Activated CD8-positive, alpha-beta T cell treated with anti-CD3 and anti-CD28 coated beads, Interleukin-2, amount 10 ng/mL, durations not matched to agents 7 days and 5 days (primary cell): ENCODE measurements at regions not wholly inside any gene's neighbourhood (a gene's known extent, or its start where the extent isn't known, plus 50 kb on each side); places are given as distances from the start of the nearest gene placed in this dataset.

Source experiments
- ATAC-seq: fragments of 150-1000 bp; cut with Tn5 transposase; one replicate; pipeline ENCODE4 v1.10.0; 2021; ENCODE audit warnings: moderate library complexity
- CTCF ChIA-PET: fragments of 350-600 bp; sonication (Branson Sonifier 250); formaldehyde crosslinking; loops from one replicate; lab custom pipeline; 2021; ENCODE audit warnings: antibody characterized with exemption; lab: Charles Lee
- POLR2A ChIA-PET: fragments of 350-600 bp; sonication (Branson Sonifier 250); formaldehyde crosslinking; loops from one replicate; lab custom pipeline; 2021; ENCODE audit warnings: antibody characterized with exemption; lab: Charles Lee
- DNase-seq: peaks from one replicate; pipeline ENCODE4 v3.0.0-alpha.2; 2020
- H3K27ac Mint-ChIP-seq: one replicate; pipeline ENCODE4 v1.8.0; 2021; ENCODE audit warnings: mild to moderate bottlenecking, mixed read lengths
- H3K27me3 Mint-ChIP-seq: one replicate; pipeline ENCODE4 v1.8.0; 2021; ENCODE audit warnings: low read depth, mixed read lengths
- H3K36me3 Mint-ChIP-seq: one replicate; pipeline ENCODE4 v1.8.0; 2021; ENCODE audit warnings: low read depth, mixed read lengths
- H3K4me1 Mint-ChIP-seq: one replicate; pipeline ENCODE4 v1.8.0; 2021; ENCODE audit warnings: low read depth, mixed read lengths
- H3K4me3 Mint-ChIP-seq: one replicate; pipeline ENCODE4 v1.8.0; 2021; ENCODE audit warnings: mild to moderate bottlenecking, mixed read lengths
- H3K9me3 Mint-ChIP-seq: one replicate; pipeline ENCODE4 v1.8.0; 2022; ENCODE audit warnings: mixed read lengths; ENCODE audit not compliant: insufficient read depth

DNA sequence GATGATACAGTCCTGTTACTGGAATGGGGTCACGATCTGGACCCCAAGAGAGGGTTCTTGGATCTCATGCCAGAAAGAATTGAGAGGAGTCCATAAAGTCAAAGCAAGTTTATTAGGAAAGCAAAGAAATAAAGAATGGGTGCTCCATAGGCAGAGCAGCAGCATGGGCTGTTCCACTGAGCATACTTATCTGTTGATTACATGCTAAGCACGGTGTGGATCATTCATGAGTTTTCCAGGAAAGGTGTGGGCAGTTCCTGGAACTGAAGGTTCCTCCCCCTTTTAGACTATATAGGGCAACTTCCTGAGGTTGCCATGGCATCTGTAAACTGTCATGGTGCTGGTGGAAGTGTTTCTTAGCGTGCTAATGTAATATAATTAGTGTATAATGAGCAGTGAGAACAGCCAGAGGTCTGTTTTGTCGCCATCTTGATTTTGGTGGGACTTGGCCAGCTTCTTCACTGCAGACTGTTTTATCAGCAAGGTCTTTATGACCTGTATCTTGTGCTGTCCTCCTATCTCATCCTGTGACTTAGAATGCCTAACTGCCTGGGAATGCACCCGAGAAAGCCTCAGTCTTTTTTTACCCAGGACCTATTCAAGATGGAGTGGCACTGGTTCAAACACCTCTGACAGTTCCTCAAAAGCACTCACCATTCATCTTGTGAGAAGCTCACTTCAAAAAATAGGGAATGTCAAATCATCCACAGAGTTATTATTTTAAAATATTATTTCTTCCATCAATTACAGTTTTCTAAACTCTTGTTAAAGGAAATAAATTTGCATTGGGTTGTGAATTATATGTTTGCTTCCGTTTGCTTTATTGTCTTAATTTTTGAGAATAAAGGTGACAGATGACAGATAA, 1358.8 kb upstream of the TMEM132C start:
- DNase-seq (no peak), ATAC-seq (no peak)
- no peaks in the 10 kb centered on the region for H3K9me3 Mint-ChIP-seq
- H3K27ac Mint-ChIP-seq = no peak overlapping the region
- POLR2A ChIA-PET = no interaction called here
- H3K27me3 Mint-ChIP-seq = no peaks in the 10 kb centered on the region
- no peaks in the 10 kb centered on the region for H3K36me3 Mint-ChIP-seq
- CTCF ChIA-PET = no interaction called here
- no peaks in the 10 kb centered on the region for H3K4me1 Mint-ChIP-seq
- no peak overlapping the region for H3K4me3 Mint-ChIP-seq

DNA sequence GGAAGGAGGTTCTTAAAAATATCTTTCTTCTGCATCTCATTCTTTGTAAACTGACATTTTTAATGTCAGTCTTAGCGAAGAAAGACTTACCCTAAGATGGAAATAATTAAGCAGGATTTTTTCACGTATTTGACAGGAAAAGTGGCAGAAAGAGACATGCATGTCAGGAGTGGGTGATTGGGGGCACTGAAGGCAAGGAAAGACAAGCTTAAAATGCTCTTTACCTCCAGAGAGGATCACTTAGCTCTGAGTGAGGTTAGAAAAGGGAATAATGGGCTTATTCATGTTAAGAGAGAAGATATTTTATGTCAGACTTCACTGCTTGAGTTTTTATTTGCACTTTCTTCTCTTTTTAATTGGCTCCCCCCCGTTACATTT, 1358.2 kb upstream of the TMEM132C start:
- POLR2A ChIA-PET = no interaction called here
- Mint-ChIP-seq H3K27me3 (no peaks in the 10 kb centered on the region), H3K36me3 (no peaks in the 10 kb centered on the region), H3K9me3 (no peaks in the 10 kb centered on the region), H3K4me1 (no peaks in the 10 kb centered on the region), H3K27ac (no peak overlapping the region), H3K4me3 (no peak overlapping the region)
- ATAC-seq (no peak), DNase-seq (no peak)
- CTCF ChIA-PET = no interaction called here

DNA sequence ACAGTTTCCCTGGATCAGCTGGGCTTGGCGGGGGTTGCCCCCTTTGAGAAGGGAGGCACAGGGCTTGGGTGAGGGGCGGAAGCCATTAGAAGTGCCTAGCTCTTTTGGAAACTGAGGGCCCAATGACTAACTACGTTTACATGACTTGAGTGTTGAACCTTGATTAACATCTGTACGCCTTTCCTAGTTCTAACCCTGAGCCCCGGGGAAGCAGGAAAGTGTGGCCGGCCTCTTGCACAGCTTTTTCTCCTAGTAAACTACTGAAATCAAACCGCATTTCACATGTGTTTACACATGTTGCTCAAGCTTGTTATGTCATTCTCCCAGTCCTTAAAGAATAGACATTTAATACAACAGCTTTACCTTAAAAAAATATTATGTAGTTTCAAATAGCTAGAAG, 1356.4 kb upstream of the TMEM132C start:
- ATAC-seq = no peak
- no peaks in the 10 kb centered on the region for H3K27me3 Mint-ChIP-seq
- no peaks in the 10 kb centered on the region for H3K36me3 Mint-ChIP-seq
- DNase-seq = no peak
- no peaks in the 10 kb centered on the region for H3K4me1 Mint-ChIP-seq
- H3K4me3 Mint-ChIP-seq = no peak overlapping the region
- ChIA-PET CTCF (interaction anchor here (0.6 kb wide), 1 partner anchor 853 kb away, joined by 4 read pairs; no protein-coding TSS in a partner anchor), POLR2A (no interaction called here)
- peaks cover 3% of the 10 kb centered on the region for H3K9me3 Mint-ChIP-seq
- H3K27ac Mint-ChIP-seq = no peak overlapping the region

DNA sequence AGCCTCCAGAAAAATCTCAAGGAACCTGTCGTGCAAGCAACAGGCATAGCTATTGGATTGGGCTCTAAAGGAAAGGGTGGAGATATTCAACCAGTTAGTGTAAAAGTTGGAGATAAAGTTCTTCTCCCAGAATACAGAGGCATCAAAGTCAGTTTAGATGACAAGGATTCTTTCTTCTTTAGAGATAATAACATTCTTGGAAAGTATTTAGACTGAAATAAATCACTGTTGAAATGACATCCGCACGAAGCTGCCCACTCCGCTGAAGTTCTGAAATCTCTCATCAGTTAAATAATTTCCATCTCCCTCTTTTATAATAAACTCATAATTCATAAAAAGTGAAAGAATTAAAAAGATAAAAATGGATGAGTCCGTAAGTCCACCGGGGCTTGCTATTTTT, 1354.9 kb upstream of the TMEM132C start:
- no peak for ATAC-seq
- Mint-ChIP-seq H3K27me3 (no peaks in the 10 kb centered on the region), H3K4me3 (no peak overlapping the region), H3K9me3 (peaks cover 3% of the 10 kb centered on the region), H3K36me3 (no peaks in the 10 kb centered on the region), H3K4me1 (no peaks in the 10 kb centered on the region), H3K27ac (no peak overlapping the region)
- DNase-seq = no peak
- CTCF ChIA-PET = no interaction called here
- POLR2A ChIA-PET = no interaction called here

DNA sequence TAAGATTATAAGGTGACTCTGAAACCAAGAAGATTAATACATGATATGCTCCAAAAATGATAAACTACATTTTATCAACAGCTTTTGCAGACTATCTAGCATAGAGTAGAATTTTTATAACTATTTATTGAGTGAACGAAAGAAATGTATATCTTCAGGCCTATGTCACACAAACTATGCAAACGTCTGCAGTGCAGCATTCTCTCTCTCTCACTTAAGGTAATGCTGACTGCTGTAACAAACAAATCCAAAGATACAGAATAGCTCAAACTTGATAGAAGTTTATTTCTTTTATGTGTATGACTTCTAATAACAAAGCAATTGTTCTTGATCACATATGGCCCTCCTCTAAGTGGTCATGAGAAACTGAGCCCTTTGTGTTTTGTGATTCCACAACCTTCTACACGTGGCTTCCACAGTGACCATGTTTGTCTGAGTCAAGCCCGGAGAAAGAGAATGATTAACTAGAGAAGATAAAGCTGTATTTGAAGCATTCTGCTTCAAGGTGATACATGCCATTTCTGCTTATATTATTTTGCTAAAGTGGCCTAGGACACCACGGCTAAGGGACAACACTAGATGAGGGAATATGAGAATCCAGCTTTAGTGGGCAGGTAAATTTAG, 1352.7 kb upstream of the TMEM132C start:
- ChIA-PET POLR2A (no interaction called here), CTCF (no interaction called here)
- no peak overlapping the region for H3K27ac Mint-ChIP-seq
- no peak overlapping the region for H3K4me3 Mint-ChIP-seq
- DNase-seq (no peak), ATAC-seq (no peak)
- peaks cover 7% of the 10 kb centered on the region for H3K9me3 Mint-ChIP-seq
- no peaks in the 10 kb centered on the region for H3K36me3 Mint-ChIP-seq
- H3K4me1 Mint-ChIP-seq = no peaks in the 10 kb centered on the region
- no peaks in the 10 kb centered on the region for H3K27me3 Mint-ChIP-seq

DNA sequence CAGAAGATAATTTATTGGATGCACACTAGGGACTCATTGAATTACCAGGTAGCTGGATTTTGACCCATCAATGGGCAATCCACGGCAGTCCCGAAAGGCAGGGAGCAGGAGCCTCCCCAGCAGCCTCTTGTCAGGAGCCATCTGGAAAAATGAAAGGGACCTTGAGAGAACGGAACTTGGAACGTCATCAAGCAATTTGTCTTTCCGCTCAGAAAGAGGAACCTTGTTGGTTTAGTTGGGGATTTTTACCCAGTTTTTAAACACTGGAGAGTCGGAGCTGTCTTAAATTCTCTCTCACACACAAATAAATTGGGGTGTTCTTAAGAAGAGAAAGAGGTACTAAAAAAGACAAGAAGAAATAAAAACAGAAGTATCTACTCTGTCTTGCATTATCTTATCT, 1351.7 kb upstream of the TMEM132C start:
- Mint-ChIP-seq H3K27ac (no peak overlapping the region), H3K4me1 (no peaks in the 10 kb centered on the region), H3K27me3 (no peaks in the 10 kb centered on the region), H3K4me3 (no peak overlapping the region), H3K36me3 (no peaks in the 10 kb centered on the region), H3K9me3 (peaks cover 7% of the 10 kb centered on the region)
- ChIA-PET POLR2A (no interaction called here), CTCF (no interaction called here)
- DNase-seq = no peak
- no peak for ATAC-seq

DNA sequence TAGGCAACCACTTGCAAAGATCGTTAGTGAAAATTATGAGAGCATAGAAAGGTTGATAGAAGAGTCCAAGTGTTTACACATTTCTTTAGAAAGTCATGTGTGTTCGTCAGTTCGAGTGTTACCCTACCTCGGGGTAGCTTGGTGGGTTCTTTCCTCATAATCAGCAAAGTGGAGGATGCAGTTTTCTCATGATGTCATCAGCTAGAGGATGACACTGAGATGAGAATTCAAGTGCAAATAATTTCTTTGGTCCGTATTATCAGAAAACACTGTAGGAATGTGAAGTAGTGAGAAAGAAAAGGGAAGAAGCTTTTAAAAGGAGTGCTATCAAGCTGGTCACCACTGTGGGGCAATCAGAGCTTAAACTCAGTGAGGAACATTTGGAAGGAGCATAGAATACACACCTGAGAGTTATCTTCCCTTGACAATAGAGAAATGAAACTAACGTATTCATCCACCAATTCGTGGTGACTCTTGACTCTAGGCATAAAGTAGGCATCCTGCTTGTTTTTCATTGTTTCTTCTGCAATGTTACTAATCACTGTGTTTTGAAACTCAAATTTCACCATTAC, 1340.9 kb upstream of the TMEM132C start:
- no peak overlapping the region for H3K4me3 Mint-ChIP-seq
- DNase-seq (no peak), ATAC-seq (no peak)
- H3K36me3 Mint-ChIP-seq = no peaks in the 10 kb centered on the region
- no peak overlapping the region for H3K27ac Mint-ChIP-seq
- POLR2A ChIA-PET = no interaction called here
- H3K27me3 Mint-ChIP-seq = no peaks in the 10 kb centered on the region
- no peaks in the 10 kb centered on the region for H3K9me3 Mint-ChIP-seq
- CTCF ChIA-PET = no interaction called here
- no peaks in the 10 kb centered on the region for H3K4me1 Mint-ChIP-seq

DNA sequence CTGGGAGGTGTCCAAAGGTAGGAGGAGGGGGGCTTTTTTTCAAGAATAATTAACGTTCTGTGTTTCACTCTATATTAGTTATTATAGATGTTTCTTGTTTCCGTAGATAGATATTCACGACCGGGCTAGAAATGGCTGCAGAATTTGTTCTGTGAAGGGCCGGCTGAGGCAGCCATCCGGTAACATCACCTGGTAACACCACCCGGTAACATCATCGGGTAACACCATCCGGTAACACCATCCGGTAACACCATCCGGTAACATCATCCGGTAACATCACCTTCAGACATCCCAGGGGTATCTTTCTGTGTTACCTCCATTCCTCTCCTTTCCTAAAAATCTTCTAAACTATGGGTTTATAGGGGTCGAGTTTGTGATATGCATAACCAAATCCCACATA, 1336.7 kb upstream of the TMEM132C start:
- POLR2A ChIA-PET = no interaction called here
- H3K36me3 Mint-ChIP-seq = no peaks in the 10 kb centered on the region
- no peaks in the 10 kb centered on the region for H3K9me3 Mint-ChIP-seq
- no peaks in the 10 kb centered on the region for H3K4me1 Mint-ChIP-seq
- H3K27me3 Mint-ChIP-seq = no peaks in the 10 kb centered on the region
- H3K4me3 Mint-ChIP-seq = no peak overlapping the region
- no peak for ATAC-seq
- no peak for DNase-seq
- no peak overlapping the region for H3K27ac Mint-ChIP-seq
- CTCF ChIA-PET = no interaction called here

DNA sequence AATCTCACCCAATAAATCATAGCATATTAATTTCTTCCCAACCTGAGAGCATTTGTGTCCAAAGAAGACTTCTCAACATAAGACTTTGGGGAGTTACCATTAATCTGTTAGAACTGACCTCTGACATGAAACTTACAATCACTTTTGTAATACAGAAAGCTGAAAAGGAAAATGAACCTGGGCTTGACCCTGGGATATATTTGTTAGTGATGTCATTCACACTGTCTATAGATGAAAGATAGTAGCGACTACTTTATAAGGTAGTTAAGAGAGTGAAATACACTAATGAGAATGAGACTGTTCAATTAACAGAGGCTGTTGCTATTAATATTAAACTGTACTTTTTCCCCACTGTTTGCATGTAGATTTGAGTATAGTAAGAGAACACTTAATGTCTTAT, 1334.8 kb upstream of the TMEM132C start:
- H3K27me3 Mint-ChIP-seq = no peaks in the 10 kb centered on the region
- no peak overlapping the region for H3K4me3 Mint-ChIP-seq
- DNase-seq (no peak), ATAC-seq (no peak)
- no peak overlapping the region for H3K27ac Mint-ChIP-seq
- no peaks in the 10 kb centered on the region for H3K36me3 Mint-ChIP-seq
- no peaks in the 10 kb centered on the region for H3K4me1 Mint-ChIP-seq
- POLR2A ChIA-PET = no interaction called here
- CTCF ChIA-PET = no interaction called here
- H3K9me3 Mint-ChIP-seq = no peaks in the 10 kb centered on the region

DNA sequence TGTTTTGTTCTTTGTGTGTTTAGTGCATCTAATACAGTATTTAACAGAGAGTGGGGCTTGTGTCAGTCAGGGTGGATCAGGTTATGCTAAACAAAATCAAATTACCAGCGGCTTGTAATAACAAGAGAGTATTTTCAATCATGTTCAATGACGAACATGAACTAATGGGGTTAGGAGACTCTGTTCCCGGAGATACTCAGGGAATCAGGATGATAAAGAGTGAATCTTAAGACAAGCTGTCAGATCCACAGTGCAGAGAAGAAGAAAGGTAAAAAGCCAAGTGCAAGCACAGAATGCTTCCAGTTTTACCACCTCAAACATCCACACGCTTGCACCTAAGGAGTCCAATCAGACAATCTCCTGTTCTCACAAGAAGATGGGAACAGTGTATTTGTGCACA, 1331.5 kb upstream of the TMEM132C start:
- Mint-ChIP-seq H3K4me1 (no peaks in the 10 kb centered on the region), H3K27ac (no peak overlapping the region), H3K27me3 (no peaks in the 10 kb centered on the region), H3K9me3 (no peaks in the 10 kb centered on the region), H3K4me3 (no peak overlapping the region), H3K36me3 (no peaks in the 10 kb centered on the region)
- POLR2A ChIA-PET = no interaction called here
- ATAC-seq (no peak), DNase-seq (no peak)
- CTCF ChIA-PET = no interaction called here

DNA sequence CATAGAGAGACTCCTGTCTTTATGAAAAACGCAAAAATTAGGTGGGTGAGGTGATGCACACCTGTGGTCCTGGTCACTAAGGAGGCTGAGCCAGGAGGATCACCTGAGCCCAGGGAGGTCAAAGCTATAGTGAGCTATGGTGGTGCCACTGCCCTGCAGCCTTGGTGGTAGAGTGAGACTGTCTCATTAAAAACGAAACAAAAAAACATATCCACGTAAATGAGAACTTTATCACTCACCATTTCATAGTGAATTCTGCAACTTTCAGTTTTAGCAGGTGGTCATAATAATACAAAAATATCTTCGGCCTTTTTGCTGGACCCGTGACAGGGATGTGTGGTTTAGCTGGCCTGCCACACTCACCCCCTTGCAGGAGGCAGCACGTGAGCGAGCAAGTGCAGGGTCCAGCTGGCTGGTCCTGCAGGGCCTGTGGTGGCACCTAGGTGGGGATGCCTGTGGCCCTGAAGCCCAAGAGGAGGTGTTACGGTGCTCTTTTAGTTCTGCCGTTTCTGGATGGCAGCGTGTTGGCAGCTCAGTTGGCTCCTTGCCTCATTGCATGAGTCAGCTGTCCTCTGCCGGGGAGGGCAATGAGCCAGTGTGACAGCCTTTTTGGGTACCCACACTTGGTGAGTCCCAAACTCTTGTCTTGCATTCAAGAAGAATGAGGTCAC, 1330.7 kb upstream of the TMEM132C start:
- no peaks in the 10 kb centered on the region for H3K4me1 Mint-ChIP-seq
- POLR2A ChIA-PET = no interaction called here
- no peak for ATAC-seq
- no peak for DNase-seq
- no peaks in the 10 kb centered on the region for H3K9me3 Mint-ChIP-seq
- H3K27me3 Mint-ChIP-seq = no peaks in the 10 kb centered on the region
- no peaks in the 10 kb centered on the region for H3K36me3 Mint-ChIP-seq
- CTCF ChIA-PET = no interaction called here
- H3K27ac Mint-ChIP-seq = no peak overlapping the region
- no peak overlapping the region for H3K4me3 Mint-ChIP-seq

DNA sequence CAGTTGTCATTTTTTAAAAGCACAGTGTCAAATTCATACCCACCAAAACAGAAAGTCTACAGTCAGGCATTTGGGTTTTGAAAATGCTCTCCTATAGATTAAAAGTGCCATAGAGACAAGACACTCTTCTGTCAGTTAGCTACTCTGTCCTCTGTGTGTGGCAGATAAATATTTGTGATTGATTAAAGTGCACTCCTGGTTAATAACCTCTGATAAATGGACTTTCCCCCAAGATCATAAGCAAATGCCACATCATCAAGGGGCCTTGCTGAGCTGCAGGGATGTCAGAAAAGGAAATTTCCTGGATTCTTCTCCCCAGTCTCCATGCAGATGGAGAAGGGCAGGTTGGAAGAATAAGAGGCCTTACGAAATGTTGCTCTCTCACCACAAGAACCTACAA, 1329.5 kb upstream of the TMEM132C start:
- Mint-ChIP-seq H3K9me3 (peaks cover 4% of the 10 kb centered on the region), H3K4me3 (no peak overlapping the region), H3K27ac (no peak overlapping the region), H3K27me3 (no peaks in the 10 kb centered on the region), H3K4me1 (no peaks in the 10 kb centered on the region), H3K36me3 (no peaks in the 10 kb centered on the region)
- ChIA-PET CTCF (no interaction called here), POLR2A (no interaction called here)
- DNase-seq (no peak), ATAC-seq (no peak)
